Testis (tissue), 2 donors: ENCODE measurements at regions not wholly inside any gene's neighbourhood (a gene's known extent, or its start where the extent isn't known, plus 50 kb on each side); places are given as distances from the start of the nearest gene placed in this dataset.

Source experiments
- CTCF ChIP-seq, 3 experiments: fragments of 450-650 bp in 2 of 3; fragments of 200-600 bp in 1 of 3; sonication (generic) in 1 of 3; IDR thresholded peaks; one replicate each; pipeline ENCODE4 v1.5.1; 2016 to 2019; ENCODE audit warnings: antibody characterized with exemption in 3 of 3, mild to moderate bottlenecking in 2 of 3, moderate library complexity in 1 of 3
- POLR2A ChIP-seq: fragments of 450-650 bp; IDR thresholded peaks from one replicate; pipeline ENCODE4 v1.6.1; 2017; ENCODE audit warnings: antibody characterized with exemption, mild to moderate bottlenecking, moderate library complexity

- TF ChIP-seq POLR2A: no peak
- no peak for TF ChIP-seq CTCF (IDR thresholded peaks at IDR 0.05)
Observed at GRCh38 chr16:76771216-76771615, 419.8 kb upstream of the MON1B start.
